GM12873 (cell line): ENCODE measurements at regions not wholly inside any gene's neighbourhood (a gene's known extent, or its start where the extent isn't known, plus 50 kb on each side); places are given as distances from the start of the nearest gene placed in this dataset.

Experiments used
- TF ChIP-seq, protein P1 (sequence below): IDR thresholded peaks from 2 replicates; pipeline ENCODE4 v1.5.1; 2012; ENCODE audit warnings: low read depth, mild to moderate bottlenecking, moderate library complexity, low read length, control low read depth; ENCODE audit not compliant: insufficient read depth; ENCODE audit errors: missing control alignments

DNA sequence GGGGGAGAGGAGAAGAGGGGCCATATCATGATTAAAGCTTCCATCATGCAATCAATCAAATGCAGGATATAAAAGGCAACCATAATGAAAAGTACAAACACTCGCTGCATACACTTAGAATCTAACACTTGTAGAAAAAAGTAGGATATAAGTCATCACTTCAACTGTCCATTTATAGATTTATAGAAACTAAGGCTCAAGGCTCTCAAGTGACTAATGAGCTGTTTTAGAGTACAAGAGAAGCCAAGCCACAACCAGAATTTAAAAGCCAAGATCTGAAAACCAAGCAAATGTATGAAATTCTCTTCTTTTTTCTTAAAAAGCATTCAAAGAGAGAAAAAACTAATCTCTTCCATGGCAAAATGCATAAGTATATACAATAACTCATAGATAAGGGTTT is 160.2 kb upstream of the BLID start:
- TF ChIP-seq, protein P1, sequence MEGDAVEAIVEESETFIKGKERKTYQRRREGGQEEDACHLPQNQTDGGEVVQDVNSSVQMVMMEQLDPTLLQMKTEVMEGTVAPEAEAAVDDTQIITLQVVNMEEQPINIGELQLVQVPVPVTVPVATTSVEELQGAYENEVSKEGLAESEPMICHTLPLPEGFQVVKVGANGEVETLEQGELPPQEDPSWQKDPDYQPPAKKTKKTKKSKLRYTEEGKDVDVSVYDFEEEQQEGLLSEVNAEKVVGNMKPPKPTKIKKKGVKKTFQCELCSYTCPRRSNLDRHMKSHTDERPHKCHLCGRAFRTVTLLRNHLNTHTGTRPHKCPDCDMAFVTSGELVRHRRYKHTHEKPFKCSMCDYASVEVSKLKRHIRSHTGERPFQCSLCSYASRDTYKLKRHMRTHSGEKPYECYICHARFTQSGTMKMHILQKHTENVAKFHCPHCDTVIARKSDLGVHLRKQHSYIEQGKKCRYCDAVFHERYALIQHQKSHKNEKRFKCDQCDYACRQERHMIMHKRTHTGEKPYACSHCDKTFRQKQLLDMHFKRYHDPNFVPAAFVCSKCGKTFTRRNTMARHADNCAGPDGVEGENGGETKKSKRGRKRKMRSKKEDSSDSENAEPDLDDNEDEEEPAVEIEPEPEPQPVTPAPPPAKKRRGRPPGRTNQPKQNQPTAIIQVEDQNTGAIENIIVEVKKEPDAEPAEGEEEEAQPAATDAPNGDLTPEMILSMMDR = no peak

DNA sequence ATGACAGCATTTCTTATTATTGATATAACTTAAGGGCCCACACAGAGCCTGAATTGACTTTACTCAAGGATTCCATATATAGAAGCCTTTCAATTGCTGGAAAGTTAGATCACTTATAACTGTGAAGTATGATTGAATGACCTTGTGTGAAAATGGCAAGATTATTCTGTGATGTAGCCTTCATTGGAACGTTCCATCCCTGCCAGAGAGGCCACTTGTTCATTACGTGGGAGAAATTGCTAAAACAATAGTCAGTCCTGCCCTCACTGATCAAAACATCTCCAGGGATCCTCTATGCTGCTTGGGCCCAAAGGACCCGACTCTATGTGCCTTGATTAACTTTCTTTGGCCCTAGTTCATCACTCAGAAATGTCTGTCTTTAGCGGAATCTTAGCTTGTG is 159.5 kb upstream of the BLID start:
- TF ChIP-seq, protein P1 = no peak

DNA sequence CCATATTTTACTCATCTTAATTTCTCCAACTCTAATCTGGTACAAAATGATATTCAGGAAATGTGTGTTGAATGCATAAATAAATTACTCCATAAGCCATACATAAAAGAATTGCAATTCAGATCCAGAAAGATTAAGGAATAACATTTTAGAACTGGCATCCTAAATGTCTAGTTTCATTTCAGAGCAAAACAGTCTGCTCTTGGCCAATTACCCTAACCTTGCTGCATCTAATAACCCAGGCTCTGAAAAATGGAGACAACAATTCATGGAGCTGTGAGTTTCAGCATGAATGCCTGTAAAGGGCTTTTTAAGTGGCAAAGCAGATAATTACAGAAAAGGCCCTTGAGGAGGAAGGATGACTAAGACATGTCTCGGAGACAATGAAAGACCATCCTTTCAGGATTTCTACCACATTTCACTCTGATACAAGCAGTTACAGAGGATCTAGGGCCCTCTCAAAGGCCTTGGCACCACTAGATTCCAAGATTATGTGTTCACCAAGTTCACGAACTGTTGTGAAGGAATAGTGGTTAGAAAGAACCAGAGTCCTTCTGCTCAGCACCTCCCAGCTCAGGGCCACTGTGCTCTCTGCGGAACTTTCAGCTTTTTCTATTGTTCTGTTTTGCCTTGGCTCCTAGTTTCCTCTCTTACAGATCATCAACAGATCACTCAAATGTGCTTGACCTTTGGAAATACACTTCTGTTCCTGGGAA is 157.6 kb upstream of the BLID start:
- TF ChIP-seq, protein P1 = no peak

DNA sequence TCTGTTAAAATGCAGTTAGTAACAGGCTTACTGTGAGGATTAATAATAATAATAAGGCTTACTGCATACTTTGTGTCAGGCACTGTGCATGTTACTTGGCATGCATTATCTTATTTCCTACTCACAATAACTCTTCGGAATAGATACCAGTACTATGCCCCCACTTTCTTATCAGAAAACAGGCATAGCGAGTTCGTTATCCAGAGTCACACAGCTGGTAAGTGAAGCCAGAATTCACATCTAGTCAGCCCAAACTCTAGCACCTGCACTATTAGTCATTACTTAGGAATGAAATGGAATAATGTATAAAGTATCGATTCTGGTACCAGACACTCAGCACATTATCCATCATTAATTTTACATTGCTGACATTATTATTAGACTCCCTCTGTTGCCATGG is 155.7 kb upstream of the BLID start:
- TF ChIP-seq, protein P1 = no peak

DNA sequence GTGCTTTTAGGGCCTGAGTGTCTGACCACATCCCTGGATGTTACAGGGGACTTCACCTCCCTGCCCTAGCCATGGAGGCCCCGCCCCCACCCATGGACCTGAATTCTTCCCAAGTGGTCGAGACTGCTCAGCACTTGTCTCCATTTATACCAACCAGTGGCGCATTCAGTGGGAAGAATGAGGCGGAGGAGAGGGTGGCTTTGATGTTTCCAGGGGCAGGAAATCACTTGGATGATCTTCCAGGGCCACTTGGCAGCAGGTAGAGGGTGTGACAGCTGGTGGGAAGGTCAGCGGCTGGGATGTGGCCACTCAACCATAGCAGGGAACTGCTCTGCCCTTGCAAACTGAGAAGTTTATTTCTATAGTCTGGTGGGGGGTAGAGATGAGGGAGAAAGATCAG is 155.1 kb upstream of the BLID start:
- TF ChIP-seq, protein P1 = no peak

DNA sequence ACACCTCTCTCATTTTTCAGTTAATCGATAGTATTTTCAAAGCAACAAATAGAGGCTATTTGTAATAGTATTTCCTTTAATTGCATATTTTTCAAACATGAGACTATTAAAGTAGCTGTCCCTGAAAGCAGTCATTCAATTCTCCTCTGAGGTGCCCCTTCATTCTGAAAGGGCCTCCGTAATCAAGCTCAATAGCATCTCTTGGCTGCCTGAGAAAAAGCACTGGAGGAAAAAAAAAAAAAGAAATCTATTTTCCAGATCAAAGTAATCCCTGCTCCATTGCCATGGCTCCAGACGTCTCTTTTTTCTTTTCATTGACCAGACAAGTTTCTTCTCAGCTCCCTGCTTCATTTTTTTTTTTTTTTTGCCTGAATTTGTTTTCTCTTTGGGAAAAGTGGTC is 154.5 kb upstream of the BLID start:
- TF ChIP-seq, protein P1 = no peak

DNA sequence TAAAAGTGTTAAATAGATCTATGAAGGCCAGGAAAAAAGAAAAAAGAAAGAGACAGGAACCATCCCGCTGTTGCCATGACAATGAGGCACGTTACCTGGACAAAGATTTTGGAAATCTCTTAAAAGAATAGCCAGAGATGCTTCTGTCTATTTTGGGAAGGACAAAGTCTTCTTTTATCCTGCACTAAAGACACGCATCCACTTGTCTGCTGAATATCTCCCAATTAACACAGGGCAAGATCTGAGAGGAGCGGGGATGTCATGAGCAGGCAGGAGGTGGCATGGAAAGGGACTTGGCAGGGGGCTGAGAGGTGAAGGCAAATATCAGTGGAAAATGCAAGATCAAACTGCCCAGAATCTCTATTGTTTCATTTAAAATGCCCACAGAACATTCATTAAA is 153.8 kb upstream of the BLID start:
- TF ChIP-seq, protein P1 = no peak
